GM23338 (cell line): ENCODE measurements at regions not wholly inside any gene's neighbourhood (a gene's known extent, or its start where the extent isn't known, plus 50 kb on each side); places are given as distances from the start of the nearest gene placed in this dataset.
"Not testable (repeated sequence)": the region's sequence is repeated elsewhere in the genome, so short reads cannot be mapped to it uniquely, and the experiment has no call there.

Experiments
- ATAC-seq: fragments of 200-7000 bp; cut with Tn5 transposase; 3 replicates; pipeline ENCODE4 v1.9.1; 2020
- DNase-seq: peaks from one replicate; pipeline ENCODE4 v3.0.0-alpha.2; 2015; ENCODE audit warnings: low spot score
- H2AFZ ChIP-seq: fragments of 200-600 bp; sonication (generic); 2 replicates; pipeline ENCODE4 v1.8.0; 2016; ENCODE audit warnings: antibody characterized with exemption, mild to moderate bottlenecking, moderate library complexity
- H3F3A ChIP-seq: fragments of 200-600 bp; sonication (generic); replicated peaks from 2 replicates; pipeline ENCODE4 v1.8.0; 2017; ENCODE audit warnings: antibody characterized with exemption, mixed run types, low read depth
- H3K27ac ChIP-seq: fragments of 200-600 bp; sonication (generic); 2 replicates; pipeline ENCODE4 v1.6.1; 2016; ENCODE audit warnings: low read depth
- H3K27me3 ChIP-seq: fragments of 200-600 bp; sonication (generic); 2 replicates; pipeline ENCODE4 v1.8.0; 2016; ENCODE audit warnings: mild to moderate bottlenecking, mixed run types, moderate library complexity; ENCODE audit not compliant: insufficient read depth
- H3K36me3 ChIP-seq: fragments of 200-600 bp; sonication (generic); 2 replicates; pipeline ENCODE4 v1.8.0; 2016; ENCODE audit warnings: mild to moderate bottlenecking; ENCODE audit not compliant: insufficient read depth
- H3K4me1 ChIP-seq: fragments of 200-600 bp; sonication (generic); 2 replicates; pipeline ENCODE4 v1.8.0; 2016; ENCODE audit warnings: mild to moderate bottlenecking, moderate library complexity; ENCODE audit not compliant: insufficient read depth
- H3K4me2 ChIP-seq: fragments of 200-600 bp; sonication (generic); 2 replicates; pipeline ENCODE4 v1.7.1; 2017; ENCODE audit warnings: mixed run types
- H3K4me3 ChIP-seq: fragments of 200-600 bp; sonication (generic); 2 replicates; pipeline ENCODE4 v1.6.1; 2016; ENCODE audit warnings: mixed run types
- H3K79me2 ChIP-seq: fragments of 200-600 bp; sonication (generic); replicated peaks from 2 replicates; pipeline ENCODE4 v1.8.0; 2017; ENCODE audit warnings: mild to moderate bottlenecking; ENCODE audit not compliant: insufficient read depth
- H3K9me2 ChIP-seq: fragments of 200-600 bp; sonication (generic); 2 replicates; pipeline ENCODE4 v1.8.0; 2017; ENCODE audit not compliant: insufficient read depth
- H4K20me1 ChIP-seq: fragments of 200-600 bp; sonication (generic); replicated peaks from 2 replicates; pipeline ENCODE4 v1.8.0; 2017; ENCODE audit warnings: mild to moderate bottlenecking; ENCODE audit not compliant: insufficient read depth
- H3K27ac Mint-ChIP-seq: 2 replicates; pipeline ENCODE4 v1.8.0; 2020; ENCODE audit warnings: inconsistent platforms, mild to moderate bottlenecking, moderate library complexity, mixed read lengths
- H3K27me3 Mint-ChIP-seq: 3 replicates; pipeline ENCODE4 v1.8.0; 2022; ENCODE audit warnings: low read depth, mild to moderate bottlenecking, moderate library complexity, mixed read lengths, inconsistent platforms; ENCODE audit not compliant: insufficient read depth, poor library complexity
- H3K36me3 Mint-ChIP-seq: 3 replicates; pipeline ENCODE4 v1.8.0; 2021; ENCODE audit warnings: low read depth, mild to moderate bottlenecking, inconsistent platforms, moderate library complexity, mixed read lengths
- H3K4me1 Mint-ChIP-seq: 3 replicates; pipeline ENCODE4 v1.8.0; 2020; ENCODE audit warnings: mild to moderate bottlenecking, inconsistent platforms, mixed read lengths
- H3K4me3 Mint-ChIP-seq: 3 replicates; pipeline ENCODE4 v1.8.0; 2021; ENCODE audit warnings: moderate library complexity, mild to moderate bottlenecking, inconsistent platforms, mixed read lengths
- H3K9me3 Mint-ChIP-seq: 3 replicates; pipeline ENCODE4 v1.8.0; 2020; ENCODE audit warnings: moderate library complexity, mild to moderate bottlenecking, inconsistent platforms, mixed read lengths
- ETS1 ChIP-seq: IDR thresholded peaks from 2 replicates; pipeline ENCODE4 v1.6.1; 2016; ENCODE audit warnings: antibody characterized with exemption
- EZH2phosphoT487 ChIP-seq: fragments of 200-600 bp; sonication (generic); IDR thresholded peaks from one replicate; pipeline ENCODE4 v1.8.1; 2018; ENCODE audit warnings: antibody characterized with exemption; ENCODE audit not compliant: unreplicated experiment
- JUNB ChIP-seq: IDR thresholded peaks from one replicate; pipeline ENCODE4 v1.6.1; 2016; ENCODE audit warnings: antibody characterized with exemption; ENCODE audit not compliant: unreplicated experiment
- NANOG ChIP-seq: IDR thresholded peaks from 2 replicates; pipeline ENCODE4 v1.6.1; 2016; ENCODE audit warnings: antibody characterized with exemption, borderline replicate concordance
- POLR2AphosphoS5 ChIP-seq: IDR thresholded peaks from 2 replicates; pipeline ENCODE4 v1.6.1; 2016; ENCODE audit warnings: antibody characterized with exemption, low read depth
- STAT1 ChIP-seq: IDR thresholded peaks from one replicate; pipeline ENCODE4 v1.6.1; 2016; ENCODE audit warnings: antibody characterized with exemption; ENCODE audit not compliant: unreplicated experiment
- ZNF114 ChIP-seq: fragments of 250-450 bp; sonication (Bioruptor Pico); IDR thresholded peaks from 2 replicates; pipeline ENCODE4 v1.5.0; 2020; ENCODE audit warnings: mild to moderate bottlenecking, moderate library complexity
- ZNF331 ChIP-seq: fragments of 250-450 bp; sonication (Bioruptor Pico); IDR thresholded peaks from 2 replicates; pipeline ENCODE4 v1.5.0; 2020; ENCODE audit warnings: low read depth, mild to moderate bottlenecking, moderate library complexity
- TF ChIP-seq, protein P1 (sequence below), 2 experiments: fragments of 200-600 bp in 1 of 2; sonication (generic) in 1 of 2; conservative IDR thresholded peaks; 2 replicates each; pipeline versions ENCODE4 v1.5.1 to v1.6.1; 2016 to 2017; ENCODE audit warnings: antibody characterized with exemption in 2 of 2, low read depth in 2 of 2, mild to moderate bottlenecking in 2 of 2, moderate library complexity in 1 of 2
- TF ChIP-seq, protein P2 (sequence below): IDR thresholded peaks from one replicate; pipeline ENCODE4 v1.6.1; 2018; ENCODE audit warnings: antibody characterized with exemption; ENCODE audit not compliant: unreplicated experiment

DNA sequence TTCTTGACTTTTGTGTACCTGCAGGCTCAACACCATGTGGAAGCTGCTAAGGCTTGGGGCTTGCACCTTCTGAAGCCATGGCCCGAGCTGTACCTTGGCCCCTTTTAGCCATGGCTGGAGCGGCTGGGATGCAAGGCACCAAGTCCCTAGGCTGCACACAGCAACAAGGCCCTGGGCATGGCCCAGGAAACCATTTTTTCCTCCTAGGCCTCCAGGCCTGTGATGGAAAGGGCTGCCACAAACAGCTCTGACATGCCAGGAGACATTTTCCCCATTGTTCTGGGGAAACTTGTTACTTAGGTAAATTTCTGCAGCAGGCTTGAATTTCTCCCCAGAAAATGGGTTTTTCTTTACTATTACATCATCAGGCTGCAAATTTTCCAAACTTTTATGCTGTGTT is 387.4 kb downstream of the GBA3 start:
- H3K4me3 Mint-ChIP-seq, H3K4me2 ChIP-seq, ATAC-seq, H3K27ac Mint-ChIP-seq, H4K20me1 ChIP-seq, H3K4me1 Mint-ChIP-seq, H2AFZ ChIP-seq, H3K4me1 ChIP-seq, H3F3A ChIP-seq, H3K27me3 ChIP-seq, H3K36me3 ChIP-seq, H3K27me3 Mint-ChIP-seq, H3K27ac ChIP-seq, H3K79me2 ChIP-seq, H3K4me3 ChIP-seq: not testable (repeated sequence)
- peaks cover 40% of the 10 kb centered on the region for H3K36me3 Mint-ChIP-seq
- peaks cover 47% of the 10 kb centered on the region for H3K9me3 Mint-ChIP-seq
- DNase-seq: peak; percentile 8
- peaks cover 21% of the 10 kb centered on the region for H3K9me2 ChIP-seq

DNA sequence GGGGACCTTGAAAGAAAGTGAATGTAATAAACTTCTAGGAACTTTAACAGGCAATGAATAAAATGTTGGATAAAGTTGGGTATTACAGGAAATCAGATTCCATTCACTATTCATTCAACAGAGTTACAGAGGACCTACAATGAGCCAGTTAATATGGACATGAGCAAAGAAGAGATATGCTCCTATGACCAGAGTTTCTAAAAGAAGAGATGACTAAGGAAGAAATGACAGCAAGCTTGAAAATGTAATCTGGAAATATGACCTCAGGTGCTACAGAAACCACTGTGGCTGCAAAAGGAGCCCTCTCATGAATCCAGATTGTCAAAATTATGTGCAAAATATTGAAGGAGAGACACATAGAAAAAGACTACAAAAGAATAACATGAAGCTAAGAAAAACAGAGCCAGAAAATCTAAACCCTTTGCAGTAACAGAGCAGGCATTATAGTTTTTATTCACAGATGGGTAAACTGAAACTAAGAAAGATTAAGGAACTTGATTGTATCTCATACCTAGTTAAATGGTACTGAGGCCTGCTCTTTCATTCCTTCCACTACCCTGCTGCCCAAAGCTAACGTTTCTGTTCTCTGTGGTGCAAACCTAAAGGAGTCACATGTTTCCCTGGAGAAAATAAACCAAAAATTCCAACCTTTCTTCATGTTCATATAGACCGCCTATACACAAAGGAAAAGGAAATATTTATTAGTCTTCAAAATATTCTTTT is 378.3 kb downstream of the GBA3 start:
- no peaks in the 10 kb centered on the region for H3K79me2 ChIP-seq
- H3K9me2 ChIP-seq: peaks cover 9% of the 10 kb centered on the region
- no peak overlapping the region for H3K4me3 Mint-ChIP-seq
- H3K4me2 ChIP-seq: no peak overlapping the region
- no peak overlapping the region for H2AFZ ChIP-seq
- no peak overlapping the region for H3K27ac Mint-ChIP-seq
- H3K36me3 ChIP-seq: no peaks in the 10 kb centered on the region
- H3K9me3 Mint-ChIP-seq: no peaks in the 10 kb centered on the region
- H3F3A ChIP-seq: no peaks in the 10 kb centered on the region
- H3K27me3 ChIP-seq: no peaks in the 10 kb centered on the region
- ATAC-seq (no peak), DNase-seq (no peak)
- H3K27me3 Mint-ChIP-seq: no peaks in the 10 kb centered on the region
- no peaks in the 10 kb centered on the region for H3K4me1 ChIP-seq
- no peak overlapping the region for H3K4me3 ChIP-seq
- H3K27ac ChIP-seq: no peak overlapping the region
- H3K4me1 Mint-ChIP-seq: 0 out of 3 replicates have a peak, but pooled peaks cover 4% of the 10 kb centered on the region
- no peaks in the 10 kb centered on the region for H3K36me3 Mint-ChIP-seq
- no peaks in the 10 kb centered on the region for H4K20me1 ChIP-seq
- no peak for TF ChIP-seq ETS1
- TF ChIP-seq EZH2phosphoT487: no peak
- TF ChIP-seq, protein P1, sequence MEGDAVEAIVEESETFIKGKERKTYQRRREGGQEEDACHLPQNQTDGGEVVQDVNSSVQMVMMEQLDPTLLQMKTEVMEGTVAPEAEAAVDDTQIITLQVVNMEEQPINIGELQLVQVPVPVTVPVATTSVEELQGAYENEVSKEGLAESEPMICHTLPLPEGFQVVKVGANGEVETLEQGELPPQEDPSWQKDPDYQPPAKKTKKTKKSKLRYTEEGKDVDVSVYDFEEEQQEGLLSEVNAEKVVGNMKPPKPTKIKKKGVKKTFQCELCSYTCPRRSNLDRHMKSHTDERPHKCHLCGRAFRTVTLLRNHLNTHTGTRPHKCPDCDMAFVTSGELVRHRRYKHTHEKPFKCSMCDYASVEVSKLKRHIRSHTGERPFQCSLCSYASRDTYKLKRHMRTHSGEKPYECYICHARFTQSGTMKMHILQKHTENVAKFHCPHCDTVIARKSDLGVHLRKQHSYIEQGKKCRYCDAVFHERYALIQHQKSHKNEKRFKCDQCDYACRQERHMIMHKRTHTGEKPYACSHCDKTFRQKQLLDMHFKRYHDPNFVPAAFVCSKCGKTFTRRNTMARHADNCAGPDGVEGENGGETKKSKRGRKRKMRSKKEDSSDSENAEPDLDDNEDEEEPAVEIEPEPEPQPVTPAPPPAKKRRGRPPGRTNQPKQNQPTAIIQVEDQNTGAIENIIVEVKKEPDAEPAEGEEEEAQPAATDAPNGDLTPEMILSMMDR (conservative IDR thresholded peaks at IDR 0.05; ENCODE audit: low read depth in 2 of 2): no peak
- no peak for TF ChIP-seq ZNF114 (CRISPR knock-in tag)
- no peak for TF ChIP-seq ZNF331 (CRISPR knock-in tag)
- no peak for TF ChIP-seq STAT1
- TF ChIP-seq, protein P2, sequence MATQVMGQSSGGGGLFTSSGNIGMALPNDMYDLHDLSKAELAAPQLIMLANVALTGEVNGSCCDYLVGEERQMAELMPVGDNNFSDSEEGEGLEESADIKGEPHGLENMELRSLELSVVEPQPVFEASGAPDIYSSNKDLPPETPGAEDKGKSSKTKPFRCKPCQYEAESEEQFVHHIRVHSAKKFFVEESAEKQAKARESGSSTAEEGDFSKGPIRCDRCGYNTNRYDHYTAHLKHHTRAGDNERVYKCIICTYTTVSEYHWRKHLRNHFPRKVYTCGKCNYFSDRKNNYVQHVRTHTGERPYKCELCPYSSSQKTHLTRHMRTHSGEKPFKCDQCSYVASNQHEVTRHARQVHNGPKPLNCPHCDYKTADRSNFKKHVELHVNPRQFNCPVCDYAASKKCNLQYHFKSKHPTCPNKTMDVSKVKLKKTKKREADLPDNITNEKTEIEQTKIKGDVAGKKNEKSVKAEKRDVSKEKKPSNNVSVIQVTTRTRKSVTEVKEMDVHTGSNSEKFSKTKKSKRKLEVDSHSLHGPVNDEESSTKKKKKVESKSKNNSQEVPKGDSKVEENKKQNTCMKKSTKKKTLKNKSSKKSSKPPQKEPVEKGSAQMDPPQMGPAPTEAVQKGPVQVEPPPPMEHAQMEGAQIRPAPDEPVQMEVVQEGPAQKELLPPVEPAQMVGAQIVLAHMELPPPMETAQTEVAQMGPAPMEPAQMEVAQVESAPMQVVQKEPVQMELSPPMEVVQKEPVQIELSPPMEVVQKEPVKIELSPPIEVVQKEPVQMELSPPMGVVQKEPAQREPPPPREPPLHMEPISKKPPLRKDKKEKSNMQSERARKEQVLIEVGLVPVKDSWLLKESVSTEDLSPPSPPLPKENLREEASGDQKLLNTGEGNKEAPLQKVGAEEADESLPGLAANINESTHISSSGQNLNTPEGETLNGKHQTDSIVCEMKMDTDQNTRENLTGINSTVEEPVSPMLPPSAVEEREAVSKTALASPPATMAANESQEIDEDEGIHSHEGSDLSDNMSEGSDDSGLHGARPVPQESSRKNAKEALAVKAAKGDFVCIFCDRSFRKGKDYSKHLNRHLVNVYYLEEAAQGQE: no peak
- no peak for TF ChIP-seq NANOG
- TF ChIP-seq POLR2AphosphoS5: no peak
- no peak for TF ChIP-seq JUNB
